H4 (cell line): ENCODE measurements at regions not wholly inside any gene's neighbourhood (a gene's known extent, or its start where the extent isn't known, plus 50 kb on each side); places are given as distances from the start of the nearest gene placed in this dataset.
"Not testable (repeated sequence)": the region's sequence is repeated elsewhere in the genome, so short reads cannot be mapped to it uniquely, and the experiment has no call there.

ENCODE experiments used
- DNase-seq: peaks from one replicate; pipeline ENCODE4 v3.0.0-alpha.2; 2015; ENCODE audit warnings: low spot score

- DNase-seq, result no peak
Observed at GRCh38 chrX:46366381-46367207, 178.6 kb downstream of the ZNF674 start.

GRCh38 chrX:46354481-46354880, 190.7 kb downstream of the ZNF674 start:
- DNase-seq, result no peak

GRCh38 chrX:46341767-46342322, 203.4 kb downstream of the ZNF674 start:
- no peak for DNase-seq

GRCh38 chrX:46340696-46341095, 204.5 kb downstream of the ZNF674 start:
- DNase-seq, result no peak

DNA sequence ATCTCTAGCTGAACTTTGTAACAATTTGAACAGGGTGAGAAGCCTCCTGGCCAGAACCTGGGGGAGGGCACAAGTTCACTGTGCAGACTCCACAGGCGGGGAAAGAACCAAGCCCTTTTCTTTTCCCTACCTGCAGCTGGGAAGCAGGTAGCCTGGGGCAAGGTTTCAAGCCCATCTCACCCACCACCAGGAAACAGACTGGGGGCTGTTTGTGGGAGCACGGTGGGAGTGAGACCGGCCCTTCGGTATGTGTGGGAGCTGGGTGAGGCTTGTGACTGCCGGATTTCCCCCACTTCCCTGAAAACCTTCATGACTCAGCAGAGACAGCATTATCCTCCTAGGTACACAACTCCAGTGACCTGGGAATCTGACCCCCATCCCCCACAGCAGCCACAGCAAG, 211.7 kb downstream of the ZNF674 start:
- DNase-seq, result no peak

GRCh38 chrX:46330981-46331380, 214.2 kb downstream of the ZNF674 start:
- no peak for DNase-seq

GRCh38 chrX:46330513-46330912, 214.7 kb downstream of the ZNF674 start:
- DNase-seq, result no peak

- DNase-seq, result no peak
Observed at GRCh38 chrX:46328133-46328532, 217.1 kb downstream of the ZNF674 start.

- DNase-seq, result peak; percentile 80
Observed at GRCh38 chrX:46327566-46328115, 217.6 kb downstream of the ZNF674 start.

DNA sequence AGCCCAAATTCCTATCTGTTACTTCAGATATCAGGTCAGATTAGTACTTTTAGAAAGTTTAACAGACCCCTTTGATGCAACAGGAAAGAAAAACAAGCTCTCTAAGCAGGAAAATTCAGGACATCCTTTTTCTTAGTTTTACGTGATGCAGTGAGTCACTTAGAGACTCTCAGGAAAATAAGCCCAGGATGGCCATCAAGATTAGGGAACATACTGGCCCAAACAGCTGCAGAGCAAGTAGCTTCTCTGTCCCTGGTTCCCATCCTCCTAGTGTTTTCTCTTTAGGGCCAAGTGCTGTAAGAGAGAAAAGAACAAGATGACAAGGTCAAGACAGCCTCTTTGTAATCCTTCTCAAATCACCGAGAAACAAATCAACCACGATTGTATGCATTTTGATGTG, 219.1 kb downstream of the ZNF674 start:
- no peak for DNase-seq

GRCh38 chrX:46325312-46325877, 219.8 kb downstream of the ZNF674 start:
- peak; percentile 87 for DNase-seq

DNA sequence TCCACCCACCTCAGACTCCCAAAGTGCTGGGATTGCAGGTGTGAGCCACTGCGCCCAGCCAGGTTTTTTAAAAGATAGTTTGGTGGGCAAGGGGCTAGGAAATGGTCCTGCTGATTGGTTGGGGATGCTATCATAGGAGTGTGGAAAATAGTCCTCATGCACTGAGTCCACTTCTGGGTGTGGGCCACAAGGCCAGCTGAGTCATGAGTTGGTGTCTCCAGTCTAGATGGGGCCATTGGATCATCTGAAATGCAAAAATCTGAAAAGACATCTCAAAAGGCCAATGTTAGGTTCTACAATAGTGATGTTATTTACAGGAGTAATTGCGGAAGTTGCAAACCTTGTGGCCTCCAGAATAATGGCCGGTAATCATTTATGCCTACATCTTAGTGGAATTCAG, 221.1 kb downstream of the ZNF674 start:
- no peak for DNase-seq

DNA sequence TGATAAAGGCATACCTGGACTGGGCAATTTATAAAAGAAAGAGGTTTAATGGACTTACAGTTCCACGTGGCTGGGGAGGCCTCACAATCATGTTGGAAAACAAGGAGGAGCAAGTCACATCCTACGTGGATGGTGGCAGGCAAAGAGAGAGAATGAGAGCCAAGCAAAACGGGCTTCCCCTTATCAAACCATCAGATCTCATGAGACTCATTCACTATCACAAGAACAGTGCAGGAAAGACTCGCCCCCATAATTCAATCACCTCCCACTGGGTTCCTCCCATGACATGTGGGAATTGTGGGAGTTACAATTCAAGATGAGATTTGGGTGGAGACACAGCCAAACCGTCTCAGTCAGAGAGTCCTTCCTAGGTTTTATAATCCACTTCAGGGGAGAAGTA, 222.3 kb downstream of the ZNF674 start:
- DNase-seq, result not testable (repeated sequence)

- DNase-seq, result no peak
Observed at GRCh38 chrX:46321676-46322075, 223.5 kb downstream of the ZNF674 start.

GRCh38 chrX:46319750-46320149, 225.5 kb downstream of the ZNF674 start:
- no peak for DNase-seq

GRCh38 chrX:46318551-46318950, 226.7 kb downstream of the ZNF674 start:
- DNase-seq, result no peak

GRCh38 chrX:46317163-46317562, 228.1 kb downstream of the ZNF674 start:
- no peak for DNase-seq

DNA sequence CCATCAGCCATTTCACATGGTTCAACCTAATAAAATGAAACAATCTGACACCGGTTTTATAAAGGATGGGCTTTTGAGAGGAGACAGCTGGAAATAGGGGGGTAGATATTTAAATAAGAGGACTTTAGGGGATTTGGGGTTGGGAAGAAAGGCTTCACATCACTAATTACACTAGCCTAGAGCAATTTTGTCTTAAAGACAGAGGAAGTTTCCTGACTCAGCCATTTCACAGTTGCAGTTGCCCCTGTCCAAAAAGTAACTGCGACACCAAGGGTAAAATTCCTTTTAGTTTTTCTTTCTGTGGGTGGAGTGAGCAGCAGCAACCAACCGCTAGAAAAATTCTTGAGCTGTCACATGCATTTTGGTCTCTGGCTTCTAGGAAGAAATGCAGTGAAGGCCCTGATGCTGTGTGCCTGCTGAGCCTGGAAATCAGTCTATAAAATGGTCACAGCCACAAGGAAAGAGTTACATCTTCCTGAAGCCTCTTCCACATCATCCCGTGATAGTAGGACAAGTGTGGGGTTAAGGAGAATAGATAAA, 233.6 kb downstream of the ZNF674 start:
- DNase-seq, result no peak

DNA sequence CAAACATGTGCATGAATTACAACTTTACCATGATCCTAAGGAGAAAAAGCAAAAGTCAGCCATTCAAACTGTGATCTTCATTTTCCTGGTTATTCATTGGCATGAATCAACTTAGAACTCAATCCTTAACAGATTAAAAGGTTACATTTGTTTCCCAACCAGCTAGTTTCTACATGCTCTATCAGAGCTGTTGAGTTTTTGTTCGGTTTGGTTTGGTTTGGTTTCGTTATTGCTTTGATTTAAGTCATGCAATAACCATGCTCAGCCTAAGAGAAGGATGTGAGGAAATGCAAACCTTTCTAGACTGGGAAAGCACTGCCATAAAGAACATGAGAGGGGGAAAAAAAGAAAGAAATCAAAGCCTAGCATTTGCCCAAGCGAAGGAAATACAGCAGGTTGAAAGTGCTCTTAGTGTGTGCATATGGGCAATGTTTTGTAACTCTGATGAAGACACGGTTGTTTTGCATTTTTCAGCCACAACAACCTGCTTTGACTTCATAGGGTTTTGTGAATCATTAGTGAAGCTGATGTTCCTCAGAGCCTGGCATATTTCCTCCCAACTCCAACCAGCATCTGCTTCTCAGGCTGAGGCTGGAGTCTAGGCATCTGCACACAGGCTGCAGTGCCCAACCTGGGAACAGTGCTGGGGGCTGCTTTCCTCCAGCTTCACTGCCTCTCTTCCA, 234.3 kb downstream of the ZNF674 start:
- DNase-seq, result no peak

- no peak for DNase-seq
Observed at GRCh38 chrX:46308110-46308509, 237.1 kb downstream of the ZNF674 start.

- no peak for DNase-seq
Observed at GRCh38 chrX:46306103-46306502, 239.1 kb downstream of the ZNF674 start.

DNA sequence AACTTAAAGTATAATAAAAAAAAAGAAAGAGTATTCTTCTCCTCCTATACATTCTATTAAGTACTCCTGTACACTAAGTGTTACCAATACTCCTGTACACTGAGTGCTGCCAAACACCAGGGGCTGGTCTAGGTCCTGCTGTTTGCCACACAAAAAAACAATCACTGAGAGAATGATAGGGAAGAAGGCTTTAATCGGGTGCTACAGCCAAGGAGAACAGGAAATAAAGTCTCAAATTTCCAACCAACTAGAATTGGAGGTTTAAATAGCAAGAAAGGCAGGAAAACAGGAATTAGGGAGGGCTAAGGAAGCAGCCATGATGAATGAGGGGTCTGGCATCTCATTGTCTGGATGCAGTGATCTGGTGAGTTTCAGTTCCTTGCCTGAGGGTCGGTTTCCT, 239.8 kb downstream of the ZNF674 start:
- DNase-seq, result no peak
